CD14-positive monocyte (primary cell): ENCODE measurements at regions not wholly inside any gene's neighbourhood (a gene's known extent, or its start where the extent isn't known, plus 50 kb on each side); places are given as distances from the start of the nearest gene placed in this dataset.

Experiments used
- DNase-seq, 3 donors: peaks; one replicate each; pipeline ENCODE4 v3.0.0-alpha.2; 2011 to 2022
- H2AFZ ChIP-seq: 2 replicates; pipeline ENCODE4 v1.6.0; 2012; ENCODE audit warnings: mild to moderate bottlenecking, low read depth, low read length, inconsistent platforms; ENCODE audit not compliant: insufficient read depth, poor library complexity, severe bottlenecking
- H3K27ac ChIP-seq, 2 donors: 1 replicate in 1 of 2; 2 replicates in 1 of 2; pipeline ENCODE4 v1.5.1; 2012 to 2013; ENCODE audit warnings: low read length in 2 of 2, control low read depth in 1 of 2, inconsistent platforms in 1 of 2, low read depth in 1 of 2, mild to moderate bottlenecking in 1 of 2
- H3K27me3 ChIP-seq, 2 donors: one replicate each; pipeline versions ENCODE4 v1.6.0 to v1.6.1; 2011 to 2013; ENCODE audit warnings: low read length in 2 of 2; ENCODE audit not compliant: control insufficient read depth in 2 of 2, insufficient read depth in 2 of 2
- H3K36me3 ChIP-seq, 2 donors: replicated peaks in 1 of 2; 1 replicate in 1 of 2; 2 replicates in 1 of 2; pipeline versions ENCODE4 v1.5.1 to v1.6.1; 2012 to 2013; ENCODE audit warnings: low read length in 2 of 2, control low read depth in 1 of 2, inconsistent platforms in 1 of 2, mild to moderate bottlenecking in 1 of 2; ENCODE audit not compliant: insufficient read depth in 2 of 2, control insufficient read depth in 1 of 2
- H3K4me1 ChIP-seq, 2 donors: 1 replicate in 1 of 2; 2 replicates in 1 of 2; pipeline versions ENCODE4 v1.5.1 to v1.6.1; 2012 to 2013; ENCODE audit warnings: low read length in 2 of 2, control low read depth in 1 of 2, inconsistent platforms in 1 of 2, mild to moderate bottlenecking in 1 of 2, moderate library complexity in 1 of 2; ENCODE audit not compliant: insufficient read depth in 2 of 2, control insufficient read depth in 1 of 2
- H3K4me2 ChIP-seq: replicated peaks from 2 replicates; pipeline ENCODE3; 2012; ENCODE audit warnings: low read length, moderate library complexity, mild to moderate bottlenecking; ENCODE audit not compliant: poor library complexity, severe bottlenecking; ENCODE audit errors: extremely low read depth
- H3K4me3 ChIP-seq, 3 experiments: fragments of 200-600 bp in 1 of 3; sonication (generic) in 1 of 3; replicated peaks in 1 of 3; 1 replicate in 2 of 3; 2 replicates in 1 of 3; pipeline ENCODE4 v1.5.1; 2011 to 2013; ENCODE audit warnings: low read length in 3 of 3, mild to moderate bottlenecking in 3 of 3, control low read depth in 2 of 3, low read depth in 2 of 3, inconsistent platforms in 1 of 3, moderate library complexity in 1 of 3
- H3K79me2 ChIP-seq: 2 replicates; pipeline ENCODE4 v1.6.0; 2012; ENCODE audit warnings: mild to moderate bottlenecking, control low read depth, inconsistent platforms, low read length, moderate library complexity; ENCODE audit not compliant: insufficient read depth
- H3K9ac ChIP-seq: 2 replicates; pipeline ENCODE4 v1.6.0; 2017; ENCODE audit warnings: low read length, mild to moderate bottlenecking; ENCODE audit not compliant: insufficient read depth, poor library complexity, severe bottlenecking
- H3K9me3 ChIP-seq, 2 donors: replicated peaks in 1 of 2; 1 replicate in 1 of 2; 2 replicates in 1 of 2; pipeline versions ENCODE4 v1.5.1 to v1.6.1; 2012 to 2013; ENCODE audit warnings: low read length in 2 of 2, control low read depth in 1 of 2; ENCODE audit not compliant: control insufficient read depth in 1 of 2, insufficient read depth in 1 of 2
- H4K20me1 ChIP-seq: 2 replicates; pipeline ENCODE4 v1.6.0; 2012; ENCODE audit warnings: mild to moderate bottlenecking, low read length, control low read depth, moderate library complexity; ENCODE audit not compliant: insufficient read depth
- H3K27ac Mint-ChIP-seq, 7 donors: one replicate each; pipeline ENCODE4 v1.8.0; 2020; ENCODE audit warnings: mild to moderate bottlenecking in 7 of 7, mixed read lengths in 7 of 7, moderate library complexity in 6 of 7, inconsistent platforms in 2 of 7
- H3K27me3 Mint-ChIP-seq, 3 donors: one replicate each; pipeline ENCODE4 v1.8.0; 2021 to 2022; ENCODE audit warnings: low read depth in 3 of 3, mild to moderate bottlenecking in 3 of 3, mixed read lengths in 3 of 3, moderate library complexity in 3 of 3, inconsistent platforms in 1 of 3
- H3K36me3 Mint-ChIP-seq, 2 donors: one replicate each; pipeline ENCODE4 v1.8.0; 2020; ENCODE audit warnings: mixed read lengths in 2 of 2, inconsistent platforms in 1 of 2, mild to moderate bottlenecking in 1 of 2
- H3K4me1 Mint-ChIP-seq: one replicate; pipeline ENCODE4 v1.8.0; 2020; ENCODE audit warnings: mild to moderate bottlenecking, mixed read lengths
- H3K4me3 Mint-ChIP-seq, 2 donors: one replicate each; pipeline ENCODE4 v1.8.0; 2020; ENCODE audit warnings: mild to moderate bottlenecking in 2 of 2, mixed read lengths in 2 of 2, moderate library complexity in 1 of 2
- H3K9me3 Mint-ChIP-seq, 7 donors: one replicate each; pipeline ENCODE4 v1.8.0; 2020 to 2022; ENCODE audit warnings: mixed read lengths in 7 of 7, mild to moderate bottlenecking in 6 of 7, moderate library complexity in 6 of 7, inconsistent platforms in 2 of 7
- WGBS: methylation state at CpG from one replicate; pipeline ENCODE4 v1.1.5; 2013; ENCODE audit warnings: missing lambda C conversion rate; ENCODE audit not compliant: insufficient coverage; 5-methylcytosine and 5-hydroxymethylcytosine counted together
- intact Hi-C, 2 donors: fragments of 100-400 bp; cut with micrococcal nuclease; formaldehyde crosslinking; loops; one replicate each; pipeline versions ENCODE4 v1.15.0 to v1.15.1; 2023
- TF ChIP-seq, protein P1 (sequence below): fragments of 200-600 bp; IDR thresholded peaks from one replicate; pipeline ENCODE4 v1.8.0; 2022; ENCODE audit warnings: antibody characterized with exemption, mild to moderate bottlenecking

DNA sequence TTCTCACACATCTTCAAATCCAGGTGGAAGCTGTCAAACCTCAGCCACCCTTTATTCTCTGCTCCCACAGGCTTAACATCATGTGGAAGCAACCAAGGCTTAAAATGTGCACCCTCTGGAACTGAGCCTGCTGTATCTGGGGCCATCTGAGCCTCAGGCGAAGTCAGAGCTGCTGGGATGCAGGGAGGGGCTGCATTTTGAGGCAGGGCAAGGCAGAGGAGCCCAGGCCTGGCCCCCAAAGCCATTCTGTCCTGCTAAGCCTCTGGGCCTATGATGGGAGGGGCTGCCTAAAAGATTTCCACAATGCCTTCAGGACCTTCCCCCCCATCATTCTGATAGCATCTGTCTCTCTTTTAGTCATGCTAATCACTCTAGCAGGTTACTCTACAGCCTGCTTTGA lies 51.7 kb upstream of the COBL start:
- peaks cover 0 to 6% (median 0%) of the 10 kb centered on the region in 7 donors for H3K9me3 Mint-ChIP-seq
- no peaks in the 10 kb centered on the region for H3K36me3 Mint-ChIP-seq
- no peaks in the 10 kb centered on the region for H3K36me3 ChIP-seq
- no peaks in the 10 kb centered on the region for H4K20me1 ChIP-seq
- H3K4me1 Mint-ChIP-seq, result no peaks in the 10 kb centered on the region
- no peak overlapping the region for H3K4me3 ChIP-seq
- TF ChIP-seq, protein P1, sequence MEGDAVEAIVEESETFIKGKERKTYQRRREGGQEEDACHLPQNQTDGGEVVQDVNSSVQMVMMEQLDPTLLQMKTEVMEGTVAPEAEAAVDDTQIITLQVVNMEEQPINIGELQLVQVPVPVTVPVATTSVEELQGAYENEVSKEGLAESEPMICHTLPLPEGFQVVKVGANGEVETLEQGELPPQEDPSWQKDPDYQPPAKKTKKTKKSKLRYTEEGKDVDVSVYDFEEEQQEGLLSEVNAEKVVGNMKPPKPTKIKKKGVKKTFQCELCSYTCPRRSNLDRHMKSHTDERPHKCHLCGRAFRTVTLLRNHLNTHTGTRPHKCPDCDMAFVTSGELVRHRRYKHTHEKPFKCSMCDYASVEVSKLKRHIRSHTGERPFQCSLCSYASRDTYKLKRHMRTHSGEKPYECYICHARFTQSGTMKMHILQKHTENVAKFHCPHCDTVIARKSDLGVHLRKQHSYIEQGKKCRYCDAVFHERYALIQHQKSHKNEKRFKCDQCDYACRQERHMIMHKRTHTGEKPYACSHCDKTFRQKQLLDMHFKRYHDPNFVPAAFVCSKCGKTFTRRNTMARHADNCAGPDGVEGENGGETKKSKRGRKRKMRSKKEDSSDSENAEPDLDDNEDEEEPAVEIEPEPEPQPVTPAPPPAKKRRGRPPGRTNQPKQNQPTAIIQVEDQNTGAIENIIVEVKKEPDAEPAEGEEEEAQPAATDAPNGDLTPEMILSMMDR, result no peak
- H3K27ac Mint-ChIP-seq, result no peak overlapping the region
- no peak overlapping the region for H3K4me2 ChIP-seq
- H3K9ac ChIP-seq, result no peak overlapping the region
- peaks cover 0 to 4% (median 0%) of the 10 kb centered on the region in 3 donors for H3K27me3 Mint-ChIP-seq
- no peak overlapping the region for H3K27ac ChIP-seq
- WGBS, result 100% methylated on average over 1 of the region's 1 CpG
- intact Hi-C loops, result no loop called here
- H3K79me2 ChIP-seq, result no peaks in the 10 kb centered on the region
- no peaks in the 10 kb centered on the region for H3K9me3 ChIP-seq
- no peaks in the 10 kb centered on the region for H3K27me3 ChIP-seq
- no peak overlapping the region for H3K4me3 Mint-ChIP-seq
- H3K4me1 ChIP-seq, result no peaks in the 10 kb centered on the region
- H2AFZ ChIP-seq, result no peak overlapping the region
- DNase-seq, result no peak

DNA sequence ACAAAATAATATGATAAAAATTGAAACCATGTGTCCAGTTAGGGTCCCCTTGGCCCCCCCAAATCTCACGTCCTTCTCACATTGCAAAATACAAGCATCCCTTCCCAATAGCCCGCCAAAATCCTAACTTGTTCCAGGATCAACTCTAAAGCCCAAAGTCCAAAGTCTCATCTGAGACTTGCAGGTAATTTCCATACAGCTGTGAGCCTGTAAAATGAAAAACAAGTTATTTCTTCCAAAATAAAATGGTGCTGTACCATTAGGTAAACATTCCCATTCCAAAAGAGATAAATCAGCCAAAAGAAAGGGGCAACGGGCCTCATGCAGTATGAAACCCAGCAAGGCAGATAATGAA lies 51.0 kb upstream of the COBL start:
- Histone ChIP-seq H3K36me3 (no peaks in the 10 kb centered on the region), H2AFZ (no peak overlapping the region), H3K4me2 (no peak overlapping the region), H3K4me3 (no peak overlapping the region), H4K20me1 (no peaks in the 10 kb centered on the region), H3K9me3 (no peaks in the 10 kb centered on the region), H3K9ac (no peak overlapping the region), H3K4me1 (no peaks in the 10 kb centered on the region), H3K79me2 (no peaks in the 10 kb centered on the region), H3K27me3 (no peaks in the 10 kb centered on the region), H3K27ac (no peak overlapping the region)
- intact Hi-C loops, result no loop called here
- no peak overlapping the region for H3K27ac Mint-ChIP-seq
- no peaks in the 10 kb centered on the region for H3K36me3 Mint-ChIP-seq
- H3K27me3 Mint-ChIP-seq, result peaks cover 0 to 4% (median under 1%) of the 10 kb centered on the region in 3 donors
- no peaks in the 10 kb centered on the region for H3K4me1 Mint-ChIP-seq
- peaks cover 0 to 6% (median 0%) of the 10 kb centered on the region in 7 donors for H3K9me3 Mint-ChIP-seq
- TF ChIP-seq, protein P1, result no peak
- no peak overlapping the region for H3K4me3 Mint-ChIP-seq
- DNase-seq, result no peak
- 64% methylated on average over 3 of the region's 3 CpGs for WGBS
